Muscle of leg (tissue), 3 donors: ENCODE measurements at regions not wholly inside any gene's neighbourhood (a gene's known extent, or its start where the extent isn't known, plus 50 kb on each side); places are given as distances from the start of the nearest gene placed in this dataset.

Experiments
- DNase-seq: peaks from one replicate; pipeline ENCODE4 v3.0.0; 2013
- H3K27ac ChIP-seq: one replicate; pipeline ENCODE4 v1.5.1; 2013; ENCODE audit warnings: mild to moderate bottlenecking, low read length, control low read depth
- H3K27me3 ChIP-seq: one replicate; pipeline ENCODE4 v1.6.1; 2013; ENCODE audit warnings: low read length; ENCODE audit not compliant: control insufficient read depth, insufficient read depth
- H3K36me3 ChIP-seq: one replicate; pipeline ENCODE4 v1.6.1; 2013; ENCODE audit warnings: low read length; ENCODE audit not compliant: control insufficient read depth, insufficient read depth
- H3K4me1 ChIP-seq: one replicate; pipeline ENCODE4 v1.6.1; 2013; ENCODE audit warnings: low read length; ENCODE audit not compliant: control insufficient read depth, insufficient read depth
- H3K4me3 ChIP-seq: one replicate; pipeline ENCODE4 v1.5.1; 2013; ENCODE audit warnings: low read length, control low read depth
- H3K9me3 ChIP-seq: replicated peaks from 2 replicates; pipeline ENCODE4 v1.6.1; 2013; ENCODE audit warnings: low read depth, low read length; ENCODE audit not compliant: control insufficient read depth
- WGBS: methylation state at CpG from one replicate; pipeline ENCODE4 v1.1.5; 2013; ENCODE audit warnings: missing lambda C conversion rate; ENCODE audit not compliant: insufficient coverage; 5-methylcytosine and 5-hydroxymethylcytosine counted together

DNA sequence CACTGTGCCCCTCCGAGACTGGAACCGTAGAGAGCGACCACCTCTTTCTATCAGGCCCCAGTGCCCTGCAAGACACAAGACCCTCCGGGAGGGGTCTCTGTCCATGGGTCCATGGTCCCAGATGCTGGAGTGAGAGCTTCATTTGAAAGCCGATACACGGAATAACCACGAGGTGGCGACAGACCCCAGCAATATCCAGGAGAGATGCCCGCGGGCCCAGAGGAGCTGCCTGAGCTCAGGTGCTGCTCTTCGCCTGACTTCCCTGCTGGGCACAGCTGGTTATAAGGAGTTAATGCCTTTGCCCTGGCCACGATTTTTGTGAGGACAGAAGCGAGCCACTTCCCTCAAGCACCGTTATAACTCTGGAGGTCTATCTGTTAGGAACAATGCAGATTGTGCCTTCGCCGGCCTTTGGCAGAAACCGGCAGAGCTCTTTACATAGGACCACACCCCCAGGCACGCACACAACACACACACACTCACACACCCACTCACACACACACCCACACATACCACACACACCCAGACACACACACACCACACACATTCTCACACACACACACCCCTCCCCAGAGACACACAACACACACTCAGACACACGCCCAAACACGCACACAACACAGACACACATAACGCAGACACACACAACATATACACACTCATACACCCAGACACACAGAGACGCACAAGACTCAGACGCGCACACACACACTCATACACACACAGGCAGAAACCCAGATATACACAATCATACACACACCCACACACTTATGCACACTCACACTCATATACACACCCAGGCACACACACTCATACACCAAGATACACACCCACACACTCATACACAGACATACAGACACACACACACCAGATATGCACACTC, 436.4 kb downstream of the SOX9 start:
- H3K4me1 ChIP-seq, result peaks cover 3% of the 10 kb centered on the region
- no peaks in the 10 kb centered on the region for H3K9me3 ChIP-seq
- H3K27ac ChIP-seq, result no peak overlapping the region
- WGBS, result 34% methylated on average over 20 of the region's 24 CpGs
- H3K4me3 ChIP-seq, result no peak overlapping the region
- H3K27me3 ChIP-seq, result peaks cover 8% of the 10 kb centered on the region
- peak; percentile 62 for DNase-seq
- no peaks in the 10 kb centered on the region for H3K36me3 ChIP-seq

- H3K36me3 ChIP-seq, result no peaks in the 10 kb centered on the region
- H3K9me3 ChIP-seq, result no peaks in the 10 kb centered on the region
- no peak overlapping the region for H3K4me3 ChIP-seq
- WGBS, result 75% methylated on average over 6 of the region's 10 CpGs
- peaks cover 3% of the 10 kb centered on the region for H3K4me1 ChIP-seq
- DNase-seq, result no peak
- H3K27me3 ChIP-seq, result peaks cover 11% of the 10 kb centered on the region
- H3K27ac ChIP-seq, result no peak overlapping the region
Measured at GRCh38 chr17:72558971-72559476, 438.2 kb downstream of the SOX9 start.

- Histone ChIP-seq H3K4me3 (no peak overlapping the region), H3K27ac (no peak overlapping the region), H3K27me3 (peaks cover 8% of the 10 kb centered on the region), H3K36me3 (no peaks in the 10 kb centered on the region), H3K4me1 (peaks cover 3% of the 10 kb centered on the region), H3K9me3 (no peaks in the 10 kb centered on the region)
- WGBS, result 60% methylated on average over 14 of the region's 24 CpGs
- DNase-seq, result peak; percentile 48
Measured at GRCh38 chr17:72560303-72561247, 439.8 kb downstream of the SOX9 start.

DNA sequence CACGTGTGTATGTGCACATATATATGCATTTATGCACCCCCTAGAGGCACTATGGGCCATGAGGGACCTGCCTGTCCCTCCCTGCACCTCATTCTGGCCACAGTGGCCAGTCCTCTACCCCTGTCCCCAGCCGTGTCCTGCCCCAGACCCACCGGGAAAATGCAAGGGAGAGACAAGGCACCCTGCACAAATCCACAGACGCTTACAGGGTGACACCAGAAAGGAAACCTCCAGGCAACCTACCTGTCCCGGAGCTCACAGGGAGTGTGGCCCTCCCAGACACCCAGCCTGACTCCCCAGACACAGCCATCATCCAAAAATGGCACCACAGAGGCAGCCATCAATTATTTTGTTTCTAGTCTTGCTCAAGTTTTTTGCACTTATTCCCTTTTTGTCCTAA, 440.4 kb downstream of the SOX9 start:
- H3K4me1 ChIP-seq, result peaks cover 3% of the 10 kb centered on the region
- no peaks in the 10 kb centered on the region for H3K9me3 ChIP-seq
- H3K4me3 ChIP-seq, result no peak overlapping the region
- WGBS, result 76% methylated on average over 3 of the region's 5 CpGs
- no peak for DNase-seq
- H3K27me3 ChIP-seq, result peaks cover 8% of the 10 kb centered on the region
- no peaks in the 10 kb centered on the region for H3K36me3 ChIP-seq
- no peak overlapping the region for H3K27ac ChIP-seq

- WGBS, result 92% methylated on average over 2 of the region's 6 CpGs
- no peak overlapping the region for H3K27ac ChIP-seq
- H3K27me3 ChIP-seq, result peaks cover 7% of the 10 kb centered on the region
- H3K36me3 ChIP-seq, result no peaks in the 10 kb centered on the region
- peaks cover 3% of the 10 kb centered on the region for H3K4me1 ChIP-seq
- no peak overlapping the region for H3K4me3 ChIP-seq
- no peaks in the 10 kb centered on the region for H3K9me3 ChIP-seq
- no peak for DNase-seq
Measured at GRCh38 chr17:72561680-72562079, 440.9 kb downstream of the SOX9 start.

GRCh38 chr17:72562615-72563188, 441.9 kb downstream of the SOX9 start:
- H3K27me3 ChIP-seq, result peaks cover 6% of the 10 kb centered on the region
- peaks cover 3% of the 10 kb centered on the region for H3K4me1 ChIP-seq
- no peak for DNase-seq
- H3K4me3 ChIP-seq, result no peak overlapping the region
- H3K9me3 ChIP-seq, result no peaks in the 10 kb centered on the region
- H3K36me3 ChIP-seq, result no peaks in the 10 kb centered on the region
- no peak overlapping the region for H3K27ac ChIP-seq
- WGBS, result 83% methylated on average over 6 of the region's 7 CpGs

DNA sequence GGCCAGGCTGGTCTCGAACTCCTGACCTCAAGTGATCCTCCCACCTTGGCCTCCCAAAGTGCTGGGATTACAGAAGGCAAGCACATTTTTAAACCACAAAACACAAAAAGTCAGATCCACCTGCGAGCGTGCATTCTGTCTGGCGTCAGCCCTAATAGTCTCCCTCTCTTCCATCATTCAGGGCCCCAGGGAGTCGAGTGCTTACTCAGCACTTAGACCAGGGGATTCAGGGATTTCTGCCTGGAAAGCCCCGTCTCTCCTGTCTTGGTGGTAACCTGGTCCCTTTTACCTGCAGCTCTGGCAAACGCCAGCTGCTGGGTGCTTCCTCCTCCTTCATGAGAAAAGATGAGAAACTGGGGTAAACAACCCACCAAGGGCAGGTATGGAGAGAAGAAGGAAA, 443.1 kb downstream of the SOX9 start:
- peaks cover 6% of the 10 kb centered on the region for H3K27me3 ChIP-seq
- 85% methylated on average over 7 of the region's 7 CpGs for WGBS
- H3K36me3 ChIP-seq, result no peaks in the 10 kb centered on the region
- no peak for DNase-seq
- H3K9me3 ChIP-seq, result no peaks in the 10 kb centered on the region
- no peak overlapping the region for H3K27ac ChIP-seq
- H3K4me3 ChIP-seq, result no peak overlapping the region
- peaks cover 3% of the 10 kb centered on the region for H3K4me1 ChIP-seq

- Histone ChIP-seq H3K4me3 (no peak overlapping the region), H3K27me3 (peaks cover 7% of the 10 kb centered on the region), H3K36me3 (no peaks in the 10 kb centered on the region), H3K27ac (no peak overlapping the region), H3K4me1 (peaks cover 3% of the 10 kb centered on the region), H3K9me3 (no peaks in the 10 kb centered on the region)
- DNase-seq, result no peak
- whole genome bisulfite sequencing, result 87% methylated on average over 2 of the region's 5 CpGs
Measured at GRCh38 chr17:72565006-72565405, 444.2 kb downstream of the SOX9 start.

GRCh38 chr17:72565758-72566157, 444.9 kb downstream of the SOX9 start:
- DNase-seq, result no peak
- peaks cover 5% of the 10 kb centered on the region for H3K27me3 ChIP-seq
- H3K4me1 ChIP-seq, result no peaks in the 10 kb centered on the region
- no peaks in the 10 kb centered on the region for H3K9me3 ChIP-seq
- no peaks in the 10 kb centered on the region for H3K36me3 ChIP-seq
- H3K27ac ChIP-seq, result no peak overlapping the region
- no peak overlapping the region for H3K4me3 ChIP-seq
- WGBS, result 70% methylated on average over 3 of the region's 7 CpGs
